GM12878 (cell line): ENCODE measurements at regions not wholly inside any gene's neighbourhood (a gene's known extent, or its start where the extent isn't known, plus 50 kb on each side); places are given as distances from the start of the nearest gene placed in this dataset.

Experiments used
- ATAC-seq: fragments of 200-7000 bp; cut with Tn5 transposase; 3 replicates; pipeline ENCODE4 v1.9.1; 2020; ENCODE audit warnings: mild to moderate bottlenecking, moderate library complexity
- BruUV-seq: library from RNA; stranded (reverse); fragments of 400-500 nt; replicated peaks from 2 replicates; lab custom pipeline; 2021; lab: Mats Ljungman, UMichigan
- CTCF ChIA-PET: fragments of 300-600 bp; sonication (Branson Sonifier 250); formaldehyde crosslinking; extraction: SDS; loops from one replicate; lab custom pipeline; 2021; ENCODE audit warnings: inconsistent platforms; lab: Yijun Ruan, JAX
- POLR2A ChIA-PET: fragments of 350-600 bp; formaldehyde crosslinking; extraction: SDS; loops from one replicate; lab custom pipeline; 2021; ENCODE audit warnings: inconsistent platforms; lab: Charles Lee
- RAD21 ChIA-PET: fragments of 300-600 bp; sonication (Branson Sonifier 250); formaldehyde crosslinking; loops from one replicate; lab custom pipeline; 2023; ENCODE audit warnings: antibody characterized with exemption; ENCODE audit not compliant: unreplicated experiment; lab: Charles Lee
- SMC1A ChIA-PET: fragments of 300-600 bp; sonication (Branson Sonifier 250); formaldehyde crosslinking; loops from one replicate; lab custom pipeline; 2023; ENCODE audit not compliant: unreplicated experiment, uncharacterized antibody; lab: Charles Lee
- DNase-seq: peaks from one replicate; pipeline ENCODE4 v3.0.0-alpha.2; 2011; ENCODE audit warnings: low read depth, low spot score
- FAIRE-seq: peaks from 3 replicates; lab custom pipeline; 2011; peaks lifted over from hg19 to GRCh38; lab: Jason Lieb, UNC
- H2AFZ ChIP-seq: 2 replicates; pipeline ENCODE4 v1.6.0; 2011; ENCODE audit warnings: low read depth, low read length, control low read depth; ENCODE audit not compliant: control insufficient read depth
- H3K27ac ChIP-seq: 2 replicates; pipeline ENCODE4 v1.5.1; 2011; ENCODE audit warnings: control low read depth; ENCODE audit not compliant: control insufficient read depth, insufficient read depth
- H3K27me3 ChIP-seq, 2 experiments: replicated peaks in 1 of 2; 2 replicates each; pipeline versions ENCODE4 v1.6.0 to v1.6.1; 2011; ENCODE audit warnings: low read length in 1 of 2; ENCODE audit not compliant: control insufficient read depth in 2 of 2, insufficient read depth in 2 of 2
- H3K36me3 ChIP-seq, 2 experiments: 2 replicates each; pipeline ENCODE4 v1.5.1; 2011; ENCODE audit warnings: low read length in 1 of 2; ENCODE audit not compliant: control insufficient read depth in 2 of 2, insufficient read depth in 2 of 2
- H3K4me1 ChIP-seq: 2 replicates; pipeline ENCODE4 v1.6.1; 2011; ENCODE audit warnings: mild to moderate bottlenecking, low read length, moderate library complexity, mixed read lengths; ENCODE audit not compliant: control insufficient read depth, insufficient read depth
- H3K4me2 ChIP-seq: 2 replicates; pipeline ENCODE4 v1.6.0; 2011; ENCODE audit warnings: control low read depth; ENCODE audit not compliant: control insufficient read depth, insufficient read depth
- H3K4me3 ChIP-seq: fragments of 200-600 bp; sonication (generic); 2 replicates; pipeline ENCODE4 v1.5.1; 2016
- H3K79me2 ChIP-seq: 2 replicates; pipeline ENCODE4 v1.6.0; 2011; ENCODE audit warnings: low read length; ENCODE audit not compliant: control insufficient read depth, insufficient read depth
- H3K9ac ChIP-seq: 2 replicates; pipeline ENCODE4 v1.8.0; 2011; ENCODE audit warnings: low read length, control low read depth, mixed read lengths; ENCODE audit not compliant: control insufficient read depth, insufficient read depth
- H3K9me3 ChIP-seq: replicated peaks from 3 replicates; pipeline ENCODE4 v1.5.1; 2011; ENCODE audit warnings: mild to moderate bottlenecking, low read length; ENCODE audit not compliant: control insufficient read depth, insufficient read depth
- H4K20me1 ChIP-seq: 2 replicates; pipeline ENCODE4 v1.6.0; 2011; ENCODE audit not compliant: control insufficient read depth, insufficient read depth
- CBFB ChIP-seq: IDR thresholded peaks from 2 replicates; pipeline ENCODE4 v1.6.1; 2016; ENCODE audit warnings: antibody characterized with exemption, low read depth
- CEBPB ChIP-seq, 2 experiments: fragments of 150-350 bp in 1 of 2; IDR thresholded peaks; 2 replicates each; pipeline ENCODE4 v1.6.1; 2012 to 2014; ENCODE audit warnings: low read depth in 2 of 2, low read length in 2 of 2, borderline replicate concordance in 1 of 2, inconsistent platforms in 1 of 2
- DPF2 ChIP-seq: fragments of 450-650 bp; IDR thresholded peaks from 2 replicates; pipeline ENCODE4 v1.6.1; 2017; ENCODE audit warnings: mild to moderate bottlenecking
- EED ChIP-seq: sonication (generic); IDR thresholded peaks from 2 replicates; pipeline ENCODE4 v1.6.1; 2016; ENCODE audit warnings: antibody characterized with exemption, low read depth
- EP300 ChIP-seq, 2 experiments: fragments of 150-350 bp in 1 of 2; IDR thresholded peaks; 2 replicates each; pipeline ENCODE4 v1.6.1; 2011 to 2012; ENCODE audit warnings: low read depth in 2 of 2, low read length in 2 of 2, borderline replicate concordance in 1 of 2, improper control_type of control experiment in 1 of 2, inconsistent platforms in 1 of 2; ENCODE audit not compliant: control insufficient read depth in 1 of 2
- FOXM1 ChIP-seq: IDR thresholded peaks from 2 replicates; pipeline ENCODE4 v1.6.1; 2012; ENCODE audit warnings: low read depth, mild to moderate bottlenecking, inconsistent platforms, low read length, moderate library complexity
- HDAC2 ChIP-seq: fragments of 200-600 bp; sonication (generic); IDR thresholded peaks from 2 replicates; pipeline ENCODE4 v1.6.1; 2017
- IRF4 ChIP-seq: IDR thresholded peaks from 2 replicates; pipeline ENCODE4 v1.6.1; 2011; ENCODE audit warnings: low read depth, low read length
- MTA2 ChIP-seq: fragments of 450-650 bp; IDR thresholded peaks from 2 replicates; pipeline ENCODE4 v1.6.1; 2016; ENCODE audit warnings: low read depth, mild to moderate bottlenecking, moderate library complexity
- MTA3 ChIP-seq: IDR thresholded peaks from 2 replicates; pipeline ENCODE4 v1.6.1; 2012; ENCODE audit warnings: low read length, inconsistent platforms, borderline replicate concordance
- MXI1 ChIP-seq: fragments of 150-350 bp; IDR thresholded peaks from 2 replicates; pipeline ENCODE4 v1.6.1; 2011; ENCODE audit warnings: low read depth, mild to moderate bottlenecking, inconsistent platforms, low read length, improper control_type of control experiment
- NRF1 ChIP-seq: conservative IDR thresholded peaks from 2 replicates; pipeline ENCODE4 v1.6.1; 2011; ENCODE audit warnings: mild to moderate bottlenecking, low read depth, low read length, improper control_type of control experiment
- POLR2AphosphoS5 ChIP-seq: IDR thresholded peaks from 2 replicates; pipeline ENCODE4 v1.6.1; 2011; ENCODE audit warnings: mild to moderate bottlenecking, low read length, inconsistent platforms
- RAD51 ChIP-seq: fragments of 450-650 bp; IDR thresholded peaks from 2 replicates; pipeline ENCODE4 v1.6.1; 2016; ENCODE audit warnings: moderate library complexity, mild to moderate bottlenecking, inconsistent platforms
- RCOR1 ChIP-seq: conservative IDR thresholded peaks from 2 replicates; pipeline ENCODE4 v1.6.1; 2012; ENCODE audit warnings: low read depth, low read length, improper control_type of control experiment
- TCF7 ChIP-seq: IDR thresholded peaks from 2 replicates; pipeline ENCODE4 v1.6.1; 2014; ENCODE audit warnings: antibody characterized with exemption, borderline replicate concordance
- WGBS: methylation state at CpG from one replicate; pipeline ENCODE4 v1.1.6; 2016; ENCODE audit warnings: low lambda C conversion rate; ENCODE audit not compliant: insufficient replicate concordance, insufficient coverage; ENCODE audit errors: missing lambda C conversion rate; 5-methylcytosine and 5-hydroxymethylcytosine counted together
- in situ Hi-C: fragments of 300-500 bp; cut with MboI; formaldehyde crosslinking; loops from 9 replicates; pipeline ENCODE4 v1.14.3; 2018; ENCODE audit warnings: mixed read lengths
- intact Hi-C: fragments of 100-400 bp; cut with micrococcal nuclease; formaldehyde crosslinking; loops from one replicate; pipeline ENCODE4 v1.14.2; 2022; ENCODE audit not compliant: unreplicated experiment
- TF ChIP-seq, protein P1 (sequence below): fragments of 450-650 bp; IDR thresholded peaks from 2 replicates; pipeline ENCODE4 v1.6.1; 2018; ENCODE audit warnings: borderline replicate concordance, mild to moderate bottlenecking; ENCODE audit not compliant: partially characterized antibody
- TF ChIP-seq, protein P2 (sequence below): fragments of 450-650 bp; IDR thresholded peaks from 2 replicates; pipeline ENCODE4 v1.6.1; 2017; ENCODE audit warnings: borderline replicate concordance
- TF ChIP-seq, protein P3 (sequence below): fragments of 450-650 bp; formaldehyde crosslinking; IDR thresholded peaks from 2 replicates; pipeline ENCODE4 v1.5.0; 2022; ENCODE audit warnings: mild to moderate bottlenecking, missing genetic modification characterization

DNA sequence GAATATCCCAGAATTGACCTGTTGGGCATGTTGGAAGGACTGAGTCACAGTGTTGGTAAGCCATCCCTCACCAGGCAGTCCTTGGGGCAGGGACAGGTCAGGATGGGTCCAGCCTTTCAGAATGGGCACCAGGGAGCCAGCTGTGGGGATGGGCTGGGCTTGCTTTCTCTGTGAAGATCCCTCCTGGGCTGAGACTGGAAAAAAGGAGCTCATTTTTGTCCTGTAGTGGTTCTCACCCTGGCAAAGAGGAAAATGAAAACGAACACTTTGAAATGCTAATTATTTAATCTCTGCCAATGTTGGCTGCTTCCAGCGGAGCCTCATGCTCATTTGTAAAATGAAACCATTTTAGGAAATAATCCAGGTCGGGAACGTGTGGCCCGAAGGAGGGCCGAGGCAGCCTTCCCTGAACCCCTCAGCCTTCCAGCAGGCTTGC is 237.5 kb upstream of the SALL1 start (continued):
- TF ChIP-seq POLR2AphosphoS5 (no peak), EP300 (IDR thresholded peaks at IDR 0.05; ENCODE audit: borderline replicate concordance in 1 of 2, control insufficient read depth in 1 of 2, low read depth in 2 of 2, low read length in 2 of 2) (no peak)

DNA sequence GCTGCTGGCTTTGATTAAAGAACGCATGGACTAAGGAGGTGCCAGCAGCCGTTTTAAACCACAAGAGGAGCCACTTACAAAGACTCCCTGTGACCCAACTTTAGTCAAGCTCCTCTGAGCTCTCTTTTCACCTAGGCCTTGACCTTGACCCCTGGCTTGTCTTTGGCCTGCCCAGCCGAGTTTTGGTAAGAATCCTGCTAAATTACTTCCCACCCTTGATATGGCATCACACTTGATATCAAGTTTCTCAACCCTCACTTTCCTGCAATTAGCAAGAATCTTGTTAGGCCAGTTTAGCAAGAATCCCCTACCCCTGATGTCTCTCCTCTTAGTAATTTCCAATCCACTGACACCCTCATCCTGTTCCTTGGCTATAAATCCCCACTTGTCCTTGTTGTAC is 232.8 kb upstream of the SALL1 start:
- ChIA-PET RAD21 (no interaction called here), POLR2A (no interaction called here), SMC1A (no interaction called here), CTCF (no interaction called here)
- in situ Hi-C loops, result no loop called here
- no peak for DNase-seq
- intact Hi-C loops, result no loop called here
- H4K20me1 ChIP-seq, result no peaks in the 10 kb centered on the region
- no peak overlapping the region for H3K4me3 ChIP-seq
- no peak overlapping the region for H3K9ac ChIP-seq
- no peaks in the 10 kb centered on the region for H3K9me3 ChIP-seq
- H3K4me1 ChIP-seq, result no peaks in the 10 kb centered on the region
- H3K27me3 ChIP-seq, result no peaks in the 10 kb centered on the region
- 0% methylated on average over 3 of the region's 3 CpGs for WGBS
- BruUV-seq, result no TSS peak
- no peak overlapping the region for H2AFZ ChIP-seq
- no peak for ATAC-seq
- no peaks in the 10 kb centered on the region for H3K36me3 ChIP-seq
- no peak for FAIRE-seq
- H3K4me2 ChIP-seq, result no peak overlapping the region
- H3K79me2 ChIP-seq, result no peaks in the 10 kb centered on the region
- H3K27ac ChIP-seq, result no peak overlapping the region
- TF ChIP-seq DPF2 (no peak), MTA3 (no peak), MXI1 (no peak), NRF1 (no peak), CEBPB (IDR thresholded peaks at IDR 0.05; ENCODE audit: borderline replicate concordance in 1 of 2, low read depth in 2 of 2, low read length in 2 of 2) (no peak), FOXM1 (no peak), RCOR1 (no peak), MTA2 (no peak), EED (no peak), IRF4 (no peak), CBFB (no peak), HDAC2 (no peak), RAD51 (no peak), TCF7 (no peak)
- TF ChIP-seq, protein P1, sequence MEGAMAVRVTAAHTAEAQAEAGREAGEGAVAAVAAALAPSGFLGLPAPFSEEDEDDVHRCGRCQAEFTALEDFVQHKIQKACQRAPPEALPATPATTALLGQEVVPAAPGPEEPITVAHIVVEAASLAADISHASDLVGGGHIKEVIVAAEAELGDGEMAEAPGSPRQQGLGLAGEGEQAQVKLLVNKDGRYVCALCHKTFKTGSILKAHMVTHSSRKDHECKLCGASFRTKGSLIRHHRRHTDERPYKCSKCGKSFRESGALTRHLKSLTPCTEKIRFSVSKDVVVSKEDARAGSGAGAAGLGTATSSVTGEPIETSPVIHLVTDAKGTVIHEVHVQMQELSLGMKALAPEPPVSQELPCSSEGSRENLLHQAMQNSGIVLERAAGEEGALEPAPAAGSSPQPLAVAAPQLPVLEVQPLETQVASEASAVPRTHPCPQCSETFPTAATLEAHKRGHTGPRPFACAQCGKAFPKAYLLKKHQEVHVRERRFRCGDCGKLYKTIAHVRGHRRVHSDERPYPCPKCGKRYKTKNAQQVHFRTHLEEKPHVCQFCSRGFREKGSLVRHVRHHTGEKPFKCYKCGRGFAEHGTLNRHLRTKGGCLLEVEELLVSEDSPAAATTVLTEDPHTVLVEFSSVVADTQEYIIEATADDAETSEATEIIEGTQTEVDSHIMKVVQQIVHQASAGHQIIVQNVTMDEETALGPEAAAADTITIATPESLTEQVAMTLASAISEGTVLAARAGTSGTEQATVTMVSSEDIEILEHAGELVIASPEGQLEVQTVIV, result no peak
- TF ChIP-seq, protein P2, sequence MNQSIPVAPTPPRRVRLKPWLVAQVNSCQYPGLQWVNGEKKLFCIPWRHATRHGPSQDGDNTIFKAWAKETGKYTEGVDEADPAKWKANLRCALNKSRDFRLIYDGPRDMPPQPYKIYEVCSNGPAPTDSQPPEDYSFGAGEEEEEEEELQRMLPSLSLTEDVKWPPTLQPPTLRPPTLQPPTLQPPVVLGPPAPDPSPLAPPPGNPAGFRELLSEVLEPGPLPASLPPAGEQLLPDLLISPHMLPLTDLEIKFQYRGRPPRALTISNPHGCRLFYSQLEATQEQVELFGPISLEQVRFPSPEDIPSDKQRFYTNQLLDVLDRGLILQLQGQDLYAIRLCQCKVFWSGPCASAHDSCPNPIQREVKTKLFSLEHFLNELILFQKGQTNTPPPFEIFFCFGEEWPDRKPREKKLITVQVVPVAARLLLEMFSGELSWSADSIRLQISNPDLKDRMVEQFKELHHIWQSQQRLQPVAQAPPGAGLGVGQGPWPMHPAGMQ, result no peak
- TF ChIP-seq, protein P3, sequence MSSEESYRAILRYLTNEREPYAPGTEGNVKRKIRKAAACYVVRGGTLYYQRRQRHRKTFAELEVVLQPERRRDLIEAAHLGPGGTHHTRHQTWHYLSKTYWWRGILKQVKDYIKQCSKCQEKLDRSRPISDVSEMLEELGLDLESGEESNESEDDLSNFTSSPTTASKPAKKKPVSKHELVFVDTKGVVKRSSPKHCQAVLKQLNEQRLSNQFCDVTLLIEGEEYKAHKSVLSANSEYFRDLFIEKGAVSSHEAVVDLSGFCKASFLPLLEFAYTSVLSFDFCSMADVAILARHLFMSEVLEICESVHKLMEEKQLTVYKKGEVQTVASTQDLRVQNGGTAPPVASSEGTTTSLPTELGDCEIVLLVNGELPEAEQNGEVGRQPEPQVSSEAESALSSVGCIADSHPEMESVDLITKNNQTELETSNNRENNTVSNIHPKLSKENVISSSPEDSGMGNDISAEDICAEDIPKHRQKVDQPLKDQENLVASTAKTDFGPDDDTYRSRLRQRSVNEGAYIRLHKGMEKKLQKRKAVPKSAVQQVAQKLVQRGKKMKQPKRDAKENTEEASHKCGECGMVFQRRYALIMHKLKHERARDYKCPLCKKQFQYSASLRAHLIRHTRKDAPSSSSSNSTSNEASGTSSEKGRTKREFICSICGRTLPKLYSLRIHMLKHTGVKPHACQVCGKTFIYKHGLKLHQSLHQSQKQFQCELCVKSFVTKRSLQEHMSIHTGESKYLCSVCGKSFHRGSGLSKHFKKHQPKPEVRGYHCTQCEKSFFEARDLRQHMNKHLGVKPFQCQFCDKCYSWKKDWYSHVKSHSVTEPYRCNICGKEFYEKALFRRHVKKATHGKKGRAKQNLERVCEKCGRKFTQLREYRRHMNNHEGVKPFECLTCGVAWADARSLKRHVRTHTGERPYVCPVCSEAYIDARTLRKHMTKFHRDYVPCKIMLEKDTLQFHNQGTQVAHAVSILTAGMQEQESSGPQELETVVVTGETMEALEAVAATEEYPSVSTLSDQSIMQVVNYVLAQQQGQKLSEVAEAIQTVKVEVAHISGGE, result no peak
- TF ChIP-seq, all 136 proteins: peak for 0
